ENCODE measurements at regions not wholly inside any gene's neighbourhood (a gene's known extent, or its start where the extent isn't known, plus 50 kb on each side); places are given as distances from the start of the nearest gene placed in this dataset.
"Not testable (repeated sequence)": the region's sequence is repeated elsewhere in the genome, so short reads cannot be mapped to it uniquely, and the experiment has no call there.

DNA sequence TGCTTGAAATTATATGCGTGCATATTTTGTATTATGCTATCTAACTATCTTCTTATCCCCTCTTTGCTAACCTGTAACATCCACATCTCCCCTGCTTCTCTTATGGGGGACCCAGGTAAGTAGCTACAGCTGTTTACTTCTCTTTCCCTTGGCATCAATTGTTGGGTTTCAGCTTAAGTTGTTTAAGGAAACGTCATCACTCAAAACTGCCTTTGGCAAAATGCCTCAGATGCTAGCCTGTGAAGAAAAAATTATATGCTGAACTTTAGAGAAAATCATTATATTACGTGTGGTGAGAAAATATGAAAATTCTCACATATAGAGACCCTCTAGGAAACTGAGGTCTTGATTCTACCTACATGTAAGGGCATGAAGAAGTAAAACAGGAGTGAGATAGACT is 447.0 kb upstream of the NECTIN3 start:
- Histone ChIP-seq H4K20me1 (ENCODE audit: insufficient read depth) (no peaks in the 10 kb centered on the region), H3K9me3 (ENCODE audit: low read length) (no peaks in the 10 kb centered on the region), H3K27me3 (ENCODE audit: insufficient read depth, low read depth, low read length) (no peaks in the 10 kb centered on the region), H3K36me3 (ENCODE audit: insufficient read depth, low read length) (no peaks in the 10 kb centered on the region), H3K9me2 (ENCODE audit: insufficient read depth, low read length) (no peaks in the 10 kb centered on the region), H2AFZ (ENCODE audit: low read depth, low read length) (no peak overlapping the region), H3K4me3 (ENCODE audit: low read length) (no peak overlapping the region), H3K9ac (ENCODE audit: low read length) (no peak overlapping the region), H3K4me2 (ENCODE audit: low read length) (no peak overlapping the region), H3K27ac (ENCODE audit: low read length) (no peak overlapping the region), H3F3A (ENCODE audit: insufficient read depth, low read length, poor library complexity, severe bottlenecking) (no peaks in the 10 kb centered on the region), H3K79me2 (replicated peaks; ENCODE audit: insufficient read depth, low read length) (no peaks in the 10 kb centered on the region)
- no peak for TF ChIP-seq POLR2AphosphoS5 (IDR thresholded peaks at IDR 0.05)
- TF ChIP-seq, protein P1, sequence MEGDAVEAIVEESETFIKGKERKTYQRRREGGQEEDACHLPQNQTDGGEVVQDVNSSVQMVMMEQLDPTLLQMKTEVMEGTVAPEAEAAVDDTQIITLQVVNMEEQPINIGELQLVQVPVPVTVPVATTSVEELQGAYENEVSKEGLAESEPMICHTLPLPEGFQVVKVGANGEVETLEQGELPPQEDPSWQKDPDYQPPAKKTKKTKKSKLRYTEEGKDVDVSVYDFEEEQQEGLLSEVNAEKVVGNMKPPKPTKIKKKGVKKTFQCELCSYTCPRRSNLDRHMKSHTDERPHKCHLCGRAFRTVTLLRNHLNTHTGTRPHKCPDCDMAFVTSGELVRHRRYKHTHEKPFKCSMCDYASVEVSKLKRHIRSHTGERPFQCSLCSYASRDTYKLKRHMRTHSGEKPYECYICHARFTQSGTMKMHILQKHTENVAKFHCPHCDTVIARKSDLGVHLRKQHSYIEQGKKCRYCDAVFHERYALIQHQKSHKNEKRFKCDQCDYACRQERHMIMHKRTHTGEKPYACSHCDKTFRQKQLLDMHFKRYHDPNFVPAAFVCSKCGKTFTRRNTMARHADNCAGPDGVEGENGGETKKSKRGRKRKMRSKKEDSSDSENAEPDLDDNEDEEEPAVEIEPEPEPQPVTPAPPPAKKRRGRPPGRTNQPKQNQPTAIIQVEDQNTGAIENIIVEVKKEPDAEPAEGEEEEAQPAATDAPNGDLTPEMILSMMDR (IDR thresholded peaks at IDR 0.05; ENCODE audit: poor library complexity, severe bottlenecking), result no peak
- no peak for TF ChIP-seq MXI1 (conservative IDR thresholded peaks at IDR 0.05; ENCODE audit: poor library complexity, severe bottlenecking)
- no peak for TF ChIP-seq SMC3 (conservative IDR thresholded peaks at IDR 0.05; ENCODE audit: poor library complexity)

DNA sequence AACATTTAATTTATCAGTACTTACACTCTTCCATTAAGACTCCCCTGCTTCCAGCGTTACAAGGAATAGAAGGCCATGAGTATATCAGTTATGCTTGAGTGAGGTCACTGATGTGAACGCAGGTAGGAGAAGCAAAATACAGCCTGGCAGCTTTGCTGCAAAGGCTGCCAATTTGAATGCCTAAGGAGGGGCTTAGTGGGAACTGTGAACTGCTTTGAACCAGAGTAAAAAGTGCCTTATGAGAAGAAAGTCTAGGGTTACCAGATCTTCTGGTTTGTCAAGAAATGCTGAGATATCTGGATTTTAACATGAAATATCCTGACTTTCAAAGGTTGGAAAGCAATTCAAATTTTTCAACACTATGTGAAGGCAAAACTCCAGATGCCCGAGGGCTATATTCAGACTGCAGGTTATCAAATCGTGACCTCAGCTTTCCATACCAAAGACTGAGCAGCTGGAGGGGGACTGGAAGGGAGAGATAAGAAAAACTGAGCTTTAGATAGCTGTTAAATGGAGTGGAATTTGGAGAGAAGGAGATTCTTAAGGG is 446.3 kb upstream of the NECTIN3 start:
- H4K20me1 ChIP-seq (ENCODE audit: insufficient read depth), result no peaks in the 10 kb centered on the region
- TF ChIP-seq, protein P2, sequence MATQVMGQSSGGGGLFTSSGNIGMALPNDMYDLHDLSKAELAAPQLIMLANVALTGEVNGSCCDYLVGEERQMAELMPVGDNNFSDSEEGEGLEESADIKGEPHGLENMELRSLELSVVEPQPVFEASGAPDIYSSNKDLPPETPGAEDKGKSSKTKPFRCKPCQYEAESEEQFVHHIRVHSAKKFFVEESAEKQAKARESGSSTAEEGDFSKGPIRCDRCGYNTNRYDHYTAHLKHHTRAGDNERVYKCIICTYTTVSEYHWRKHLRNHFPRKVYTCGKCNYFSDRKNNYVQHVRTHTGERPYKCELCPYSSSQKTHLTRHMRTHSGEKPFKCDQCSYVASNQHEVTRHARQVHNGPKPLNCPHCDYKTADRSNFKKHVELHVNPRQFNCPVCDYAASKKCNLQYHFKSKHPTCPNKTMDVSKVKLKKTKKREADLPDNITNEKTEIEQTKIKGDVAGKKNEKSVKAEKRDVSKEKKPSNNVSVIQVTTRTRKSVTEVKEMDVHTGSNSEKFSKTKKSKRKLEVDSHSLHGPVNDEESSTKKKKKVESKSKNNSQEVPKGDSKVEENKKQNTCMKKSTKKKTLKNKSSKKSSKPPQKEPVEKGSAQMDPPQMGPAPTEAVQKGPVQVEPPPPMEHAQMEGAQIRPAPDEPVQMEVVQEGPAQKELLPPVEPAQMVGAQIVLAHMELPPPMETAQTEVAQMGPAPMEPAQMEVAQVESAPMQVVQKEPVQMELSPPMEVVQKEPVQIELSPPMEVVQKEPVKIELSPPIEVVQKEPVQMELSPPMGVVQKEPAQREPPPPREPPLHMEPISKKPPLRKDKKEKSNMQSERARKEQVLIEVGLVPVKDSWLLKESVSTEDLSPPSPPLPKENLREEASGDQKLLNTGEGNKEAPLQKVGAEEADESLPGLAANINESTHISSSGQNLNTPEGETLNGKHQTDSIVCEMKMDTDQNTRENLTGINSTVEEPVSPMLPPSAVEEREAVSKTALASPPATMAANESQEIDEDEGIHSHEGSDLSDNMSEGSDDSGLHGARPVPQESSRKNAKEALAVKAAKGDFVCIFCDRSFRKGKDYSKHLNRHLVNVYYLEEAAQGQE (IDR thresholded peaks at IDR 0.05; ENCODE audit: borderline replicate concordance), result no peak
- TF ChIP-seq TAF1 (IDR thresholded peaks at IDR 0.05; ENCODE audit: low read depth) (no peak), RAD21 (conservative IDR thresholded peaks at IDR 0.05) (no peak), POLR2AphosphoS5 (IDR thresholded peaks at IDR 0.05) (no peak), EP300 (conservative IDR thresholded peaks at IDR 0.05; ENCODE audit: poor library complexity, severe bottlenecking) (no peak), MXI1 (conservative IDR thresholded peaks at IDR 0.05; ENCODE audit: poor library complexity, severe bottlenecking) (no peak), EZH2 (IDR thresholded peaks at IDR 0.05; ENCODE audit: borderline replicate concordance, insufficient read depth, low read length, poor library complexity, severe bottlenecking) (no peak), SMC3 (conservative IDR thresholded peaks at IDR 0.05; ENCODE audit: poor library complexity) (no peak)
- TF ChIP-seq, protein P1 (IDR thresholded peaks at IDR 0.05; ENCODE audit: poor library complexity, severe bottlenecking), result no peak
- H3F3A ChIP-seq (ENCODE audit: insufficient read depth, low read length, poor library complexity, severe bottlenecking), result no peaks in the 10 kb centered on the region
- no peaks in the 10 kb centered on the region for H3K9me2 ChIP-seq (ENCODE audit: insufficient read depth, low read length)
- no peak overlapping the region for H3K27ac ChIP-seq (ENCODE audit: low read length)
- no peaks in the 10 kb centered on the region for H3K9me3 ChIP-seq (ENCODE audit: low read length)
- H3K36me3 ChIP-seq (ENCODE audit: insufficient read depth, low read length), result no peaks in the 10 kb centered on the region
- no peak overlapping the region for H2AFZ ChIP-seq (ENCODE audit: low read depth, low read length)
- H3K4me3 ChIP-seq (ENCODE audit: low read length), result no peak overlapping the region
- H3K9ac ChIP-seq (ENCODE audit: low read length), result no peak overlapping the region
- H3K4me2 ChIP-seq (ENCODE audit: low read length), result no peak overlapping the region
- H3K27me3 ChIP-seq (ENCODE audit: insufficient read depth, low read depth, low read length), result no peaks in the 10 kb centered on the region
- H3K79me2 ChIP-seq (replicated peaks; ENCODE audit: insufficient read depth, low read length), result no peaks in the 10 kb centered on the region

DNA sequence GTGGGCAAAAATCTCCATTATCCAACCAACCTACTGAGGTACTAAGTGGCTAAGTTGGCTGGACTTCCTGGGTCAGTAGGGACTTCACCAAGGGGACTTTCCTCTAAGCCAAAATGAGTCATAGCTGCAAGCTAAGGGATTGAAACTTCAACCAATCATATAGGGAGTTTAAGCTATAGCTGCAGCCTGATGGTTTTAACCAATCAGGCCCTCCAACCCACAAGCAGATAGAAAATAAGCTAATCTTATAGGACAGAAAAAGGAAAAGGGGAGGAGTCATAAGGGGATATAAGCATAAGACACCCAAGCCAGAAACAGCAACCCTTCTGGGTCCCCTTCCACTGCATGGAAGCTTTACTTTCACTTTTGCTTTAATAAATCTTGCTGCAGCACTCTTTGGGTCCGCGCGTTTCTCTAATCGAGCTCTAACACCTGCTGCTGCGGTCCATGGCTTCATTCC is 444.9 kb upstream of the NECTIN3 start:
- not testable (repeated sequence) for H4K20me1 ChIP-seq (ENCODE audit: insufficient read depth); H2AFZ ChIP-seq (ENCODE audit: low read depth, low read length); H3K27ac ChIP-seq (ENCODE audit: low read length); H3K9ac ChIP-seq (ENCODE audit: low read length); H3K9me3 ChIP-seq (ENCODE audit: low read length); H3K79me2 ChIP-seq (replicated peaks; ENCODE audit: insufficient read depth, low read length); H3K27me3 ChIP-seq (ENCODE audit: insufficient read depth, low read depth, low read length); H3K36me3 ChIP-seq (ENCODE audit: insufficient read depth, low read length); H3K9me2 ChIP-seq (ENCODE audit: insufficient read depth, low read length); H3K4me3 ChIP-seq (ENCODE audit: low read length); H3F3A ChIP-seq (ENCODE audit: insufficient read depth, low read length, poor library complexity, severe bottlenecking); H3K4me2 ChIP-seq (ENCODE audit: low read length)
